ENCODE measurements at regions not wholly inside any gene's neighbourhood (a gene's known extent, or its start where the extent isn't known, plus 50 kb on each side); places are given as distances from the start of the nearest gene placed in this dataset.

- H3K36me3 ChIP-seq = no peaks in the 10 kb centered on the region
- no peak for TF ChIP-seq POLR2AphosphoS5 (IDR thresholded peaks at IDR 0.05)
- DNase-seq = no peak
- no peaks in the 10 kb centered on the region for H3K27me3 ChIP-seq
- H3K9me3 ChIP-seq = no peaks in the 10 kb centered on the region
- no peak overlapping the region for H3K27ac ChIP-seq
- 31 to 84% (median 62%) methylated on average over 1 of the region's 1 CpG for WGBS, 5 donors
- H3K4me3 ChIP-seq = no peak overlapping the region
- no peaks in the 10 kb centered on the region for H3K4me1 ChIP-seq
- intact Hi-C loops (cut with DNase I; ENCODE audit: low total_unique reads) = no loop called here
These were observed 209.2 kb upstream of the PTGFR start for GRCh38 chr1:78281580-78281979.

GRCh38 chr1:78283691-78284090, 207.1 kb upstream of the PTGFR start:
- intact Hi-C loops (cut with DNase I; ENCODE audit: low total_unique reads) = no loop called here
- Histone ChIP-seq H3K27me3 (no peaks in the 10 kb centered on the region), H3K9me3 (no peaks in the 10 kb centered on the region), H3K4me1 (no peaks in the 10 kb centered on the region), H3K4me3 (no peak overlapping the region), H3K27ac (no peak overlapping the region), H3K36me3 (no peaks in the 10 kb centered on the region)
- no peak for DNase-seq
- TF ChIP-seq, protein P1, sequence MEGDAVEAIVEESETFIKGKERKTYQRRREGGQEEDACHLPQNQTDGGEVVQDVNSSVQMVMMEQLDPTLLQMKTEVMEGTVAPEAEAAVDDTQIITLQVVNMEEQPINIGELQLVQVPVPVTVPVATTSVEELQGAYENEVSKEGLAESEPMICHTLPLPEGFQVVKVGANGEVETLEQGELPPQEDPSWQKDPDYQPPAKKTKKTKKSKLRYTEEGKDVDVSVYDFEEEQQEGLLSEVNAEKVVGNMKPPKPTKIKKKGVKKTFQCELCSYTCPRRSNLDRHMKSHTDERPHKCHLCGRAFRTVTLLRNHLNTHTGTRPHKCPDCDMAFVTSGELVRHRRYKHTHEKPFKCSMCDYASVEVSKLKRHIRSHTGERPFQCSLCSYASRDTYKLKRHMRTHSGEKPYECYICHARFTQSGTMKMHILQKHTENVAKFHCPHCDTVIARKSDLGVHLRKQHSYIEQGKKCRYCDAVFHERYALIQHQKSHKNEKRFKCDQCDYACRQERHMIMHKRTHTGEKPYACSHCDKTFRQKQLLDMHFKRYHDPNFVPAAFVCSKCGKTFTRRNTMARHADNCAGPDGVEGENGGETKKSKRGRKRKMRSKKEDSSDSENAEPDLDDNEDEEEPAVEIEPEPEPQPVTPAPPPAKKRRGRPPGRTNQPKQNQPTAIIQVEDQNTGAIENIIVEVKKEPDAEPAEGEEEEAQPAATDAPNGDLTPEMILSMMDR (IDR thresholded peaks at IDR 0.05) = no peak
- no peak for TF ChIP-seq EP300 (IDR thresholded peaks at IDR 0.05)
- TF ChIP-seq POLR2A (IDR thresholded peaks at IDR 0.05) = no peak
- TF ChIP-seq POLR2AphosphoS5 (IDR thresholded peaks at IDR 0.05) = no peak
- WGBS, 5 donors = 21 to 37% (median 25%) methylated on average over 2 of the region's 2 CpGs

- Histone ChIP-seq H3K36me3 (no peaks in the 10 kb centered on the region), H3K27me3 (no peaks in the 10 kb centered on the region), H3K27ac (no peak overlapping the region), H3K4me1 (no peaks in the 10 kb centered on the region), H3K4me3 (no peak overlapping the region), H3K9me3 (no peaks in the 10 kb centered on the region)
- 52 to 62% (median 57%) methylated on average over 1 of the region's 1 CpG for WGBS, 5 donors
- intact Hi-C loops (cut with DNase I; ENCODE audit: low total_unique reads) = no loop called here
- no peak for TF ChIP-seq POLR2A (IDR thresholded peaks at IDR 0.05)
- no peak for TF ChIP-seq POLR2AphosphoS5 (IDR thresholded peaks at IDR 0.05)
- TF ChIP-seq, protein P1 (IDR thresholded peaks at IDR 0.05) = no peak
- TF ChIP-seq EP300 (IDR thresholded peaks at IDR 0.05) = no peak
- no peak for DNase-seq
These were observed 206.4 kb upstream of the PTGFR start for GRCh38 chr1:78284354-78284753.

DNA sequence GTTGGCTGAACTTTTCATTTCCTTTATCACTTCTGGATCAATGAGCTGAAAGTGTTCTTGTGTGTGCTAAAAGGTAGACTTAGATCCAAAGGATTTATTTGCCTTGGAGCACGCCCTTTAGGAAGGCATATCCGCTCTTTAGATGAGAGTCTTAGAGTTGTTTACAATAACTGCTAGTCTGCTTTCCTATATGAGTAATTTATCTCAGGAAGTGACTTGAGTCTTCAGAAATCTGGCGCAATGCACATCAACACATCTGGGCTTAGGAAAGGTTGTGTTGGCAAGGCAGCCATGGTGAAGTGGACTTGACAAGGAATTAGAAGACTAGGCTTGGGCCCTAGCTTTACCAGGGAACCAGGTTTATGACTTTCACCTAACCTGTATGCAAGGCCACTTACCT, 204.1 kb upstream of the PTGFR start:
- Histone ChIP-seq H3K9me3 (no peaks in the 10 kb centered on the region), H3K36me3 (no peaks in the 10 kb centered on the region), H3K4me1 (no peaks in the 10 kb centered on the region), H3K27ac (no peak overlapping the region), H3K27me3 (no peaks in the 10 kb centered on the region), H3K4me3 (no peak overlapping the region)
- DNase-seq = no peak
- 56 to 65% (median 60%) methylated on average over 3 of the region's 3 CpGs for WGBS, 5 donors
- TF ChIP-seq POLR2A (IDR thresholded peaks at IDR 0.05) = no peak
- no peak for TF ChIP-seq EP300 (IDR thresholded peaks at IDR 0.05)
- no peak for TF ChIP-seq POLR2AphosphoS5 (IDR thresholded peaks at IDR 0.05)
- TF ChIP-seq, protein P1 (IDR thresholded peaks at IDR 0.05) = no peak
- intact Hi-C loops (cut with DNase I; ENCODE audit: low total_unique reads) = no loop called here

- Histone ChIP-seq H3K9me3 (no peaks in the 10 kb centered on the region), H3K27ac (no peak overlapping the region), H3K36me3 (no peaks in the 10 kb centered on the region), H3K27me3 (no peaks in the 10 kb centered on the region), H3K4me3 (no peak overlapping the region), H3K4me1 (no peaks in the 10 kb centered on the region)
- WGBS, 5 donors = 66 to 88% (median 74%) methylated on average over 1 of the region's 1 CpG
- TF ChIP-seq EP300 (IDR thresholded peaks at IDR 0.05) (no peak), POLR2AphosphoS5 (IDR thresholded peaks at IDR 0.05) (no peak), POLR2A (IDR thresholded peaks at IDR 0.05) (no peak)
- TF ChIP-seq, protein P1 (IDR thresholded peaks at IDR 0.05) = no peak
- DNase-seq = no peak
- intact Hi-C loops (cut with DNase I; ENCODE audit: low total_unique reads) = no loop called here
These were observed 201.2 kb upstream of the PTGFR start for GRCh38 chr1:78289603-78290002.
